Mesothelial cell of epicardium (in vitro differentiated cells): ENCODE measurements at regions not wholly inside any gene's neighbourhood (a gene's known extent, or its start where the extent isn't known, plus 50 kb on each side); places are given as distances from the start of the nearest gene placed in this dataset.

Source experiments
- DNase-seq, 2 experiments: peaks; one replicate each; pipeline ENCODE4 v3.0.0; 2021; ENCODE audit warnings: low spot score in 2 of 2; ENCODE audit not compliant: unreplicated experiment in 2 of 2
- H3K27ac Mint-ChIP-seq: 2 replicates; pipeline ENCODE4 v1.8.0; 2021; ENCODE audit warnings: mixed read lengths
- H3K27me3 Mint-ChIP-seq: 2 replicates; pipeline ENCODE4 v1.8.0; 2021; ENCODE audit warnings: low read depth, mixed read lengths
- H3K36me3 Mint-ChIP-seq: 2 replicates; pipeline ENCODE4 v1.8.0; 2021; ENCODE audit warnings: mixed read lengths
- H3K4me1 Mint-ChIP-seq: 2 replicates; pipeline ENCODE4 v1.8.0; 2021; ENCODE audit warnings: mixed read lengths
- H3K4me3 Mint-ChIP-seq: 2 replicates; pipeline ENCODE4 v1.8.0; 2021; ENCODE audit warnings: mild to moderate bottlenecking, moderate library complexity, mixed read lengths
- H3K9me3 Mint-ChIP-seq: 2 replicates; pipeline ENCODE4 v1.8.0; 2021; ENCODE audit warnings: mixed read lengths
- TF ChIP-seq, protein P1 (sequence below): fragments of 200-600 bp; sonication (generic); IDR thresholded peaks from one replicate; pipeline ENCODE4 v1.5.0; 2021; ENCODE audit warnings: antibody characterized with exemption; ENCODE audit not compliant: unreplicated experiment

DNA sequence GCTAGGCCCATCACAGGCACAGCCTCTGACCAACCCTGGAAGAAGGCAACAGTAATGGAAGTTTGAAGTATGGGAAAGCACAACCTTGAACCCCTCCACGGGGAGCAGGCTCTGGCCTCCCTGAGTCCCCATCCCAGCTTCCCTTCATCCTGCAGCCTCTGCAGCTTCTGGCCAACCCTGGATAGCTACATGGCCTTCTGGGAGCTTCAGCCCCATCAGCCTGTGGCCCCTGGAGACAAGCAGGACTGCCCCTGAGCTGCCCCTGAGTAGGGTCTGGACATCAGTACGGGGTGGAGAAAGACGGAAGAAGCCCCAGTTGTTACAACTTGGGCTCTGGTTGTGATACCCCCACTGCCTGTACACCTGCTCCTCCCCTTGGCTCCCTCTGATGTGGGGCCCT lies 113.8 kb upstream of the CD82 start:
- no peak overlapping the region for H3K27ac Mint-ChIP-seq
- TF ChIP-seq, protein P1, sequence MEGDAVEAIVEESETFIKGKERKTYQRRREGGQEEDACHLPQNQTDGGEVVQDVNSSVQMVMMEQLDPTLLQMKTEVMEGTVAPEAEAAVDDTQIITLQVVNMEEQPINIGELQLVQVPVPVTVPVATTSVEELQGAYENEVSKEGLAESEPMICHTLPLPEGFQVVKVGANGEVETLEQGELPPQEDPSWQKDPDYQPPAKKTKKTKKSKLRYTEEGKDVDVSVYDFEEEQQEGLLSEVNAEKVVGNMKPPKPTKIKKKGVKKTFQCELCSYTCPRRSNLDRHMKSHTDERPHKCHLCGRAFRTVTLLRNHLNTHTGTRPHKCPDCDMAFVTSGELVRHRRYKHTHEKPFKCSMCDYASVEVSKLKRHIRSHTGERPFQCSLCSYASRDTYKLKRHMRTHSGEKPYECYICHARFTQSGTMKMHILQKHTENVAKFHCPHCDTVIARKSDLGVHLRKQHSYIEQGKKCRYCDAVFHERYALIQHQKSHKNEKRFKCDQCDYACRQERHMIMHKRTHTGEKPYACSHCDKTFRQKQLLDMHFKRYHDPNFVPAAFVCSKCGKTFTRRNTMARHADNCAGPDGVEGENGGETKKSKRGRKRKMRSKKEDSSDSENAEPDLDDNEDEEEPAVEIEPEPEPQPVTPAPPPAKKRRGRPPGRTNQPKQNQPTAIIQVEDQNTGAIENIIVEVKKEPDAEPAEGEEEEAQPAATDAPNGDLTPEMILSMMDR, result no peak
- peaks cover 32% of the 10 kb centered on the region for H3K27me3 Mint-ChIP-seq
- no peaks in the 10 kb centered on the region for H3K9me3 Mint-ChIP-seq
- H3K4me1 Mint-ChIP-seq, result peaks cover 8% of the 10 kb centered on the region
- no peaks in the 10 kb centered on the region for H3K36me3 Mint-ChIP-seq
- H3K4me3 Mint-ChIP-seq, result no peak overlapping the region
- no peak for DNase-seq

GRCh38 chr11:44452827-44453572 lies 112.5 kb upstream of the CD82 start:
- Mint-ChIP-seq H3K36me3 (no peaks in the 10 kb centered on the region), H3K27me3 (peaks cover 38% of the 10 kb centered on the region), H3K4me3 (no peak overlapping the region), H3K9me3 (no peaks in the 10 kb centered on the region), H3K4me1 (peaks cover 8% of the 10 kb centered on the region), H3K27ac (no peak overlapping the region)
- TF ChIP-seq, protein P1, result no peak
- no peak for DNase-seq

- H3K36me3 Mint-ChIP-seq, result no peaks in the 10 kb centered on the region
- no peak overlapping the region for H3K4me3 Mint-ChIP-seq
- peaks cover 42% of the 10 kb centered on the region for H3K27me3 Mint-ChIP-seq
- no peak for DNase-seq
- no peaks in the 10 kb centered on the region for H3K9me3 Mint-ChIP-seq
- TF ChIP-seq, protein P1, result no peak
- H3K27ac Mint-ChIP-seq, result no peak overlapping the region
- H3K4me1 Mint-ChIP-seq, result peaks cover 8% of the 10 kb centered on the region
Measured at GRCh38 chr11:44453871-44454270, 111.6 kb upstream of the CD82 start.

DNA sequence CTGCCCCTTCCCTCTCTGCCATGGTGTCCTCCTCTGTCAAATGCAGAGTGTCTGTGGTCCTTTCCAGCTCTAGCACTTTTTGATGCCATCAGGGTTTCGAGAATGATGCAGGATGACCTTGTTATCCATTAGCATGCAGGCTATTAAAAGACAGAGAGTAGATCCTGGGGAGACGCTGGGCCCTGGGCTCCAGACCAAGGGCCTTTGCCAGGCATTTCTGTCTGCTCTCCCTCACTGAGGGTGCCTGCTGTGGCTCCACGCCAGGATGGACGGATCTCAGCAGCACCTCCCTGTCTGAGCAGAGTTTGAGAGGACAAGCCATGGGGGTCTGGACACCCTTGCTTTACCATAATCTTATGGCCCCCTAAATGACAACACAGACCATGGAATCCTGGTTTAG lies 110.8 kb upstream of the CD82 start:
- DNase-seq, result no peak
- no peak overlapping the region for H3K27ac Mint-ChIP-seq
- no peak overlapping the region for H3K4me3 Mint-ChIP-seq
- no peaks in the 10 kb centered on the region for H3K9me3 Mint-ChIP-seq
- peaks cover 45% of the 10 kb centered on the region for H3K27me3 Mint-ChIP-seq
- H3K4me1 Mint-ChIP-seq, result peaks cover 8% of the 10 kb centered on the region
- H3K36me3 Mint-ChIP-seq, result no peaks in the 10 kb centered on the region
- TF ChIP-seq, protein P1, result no peak

DNA sequence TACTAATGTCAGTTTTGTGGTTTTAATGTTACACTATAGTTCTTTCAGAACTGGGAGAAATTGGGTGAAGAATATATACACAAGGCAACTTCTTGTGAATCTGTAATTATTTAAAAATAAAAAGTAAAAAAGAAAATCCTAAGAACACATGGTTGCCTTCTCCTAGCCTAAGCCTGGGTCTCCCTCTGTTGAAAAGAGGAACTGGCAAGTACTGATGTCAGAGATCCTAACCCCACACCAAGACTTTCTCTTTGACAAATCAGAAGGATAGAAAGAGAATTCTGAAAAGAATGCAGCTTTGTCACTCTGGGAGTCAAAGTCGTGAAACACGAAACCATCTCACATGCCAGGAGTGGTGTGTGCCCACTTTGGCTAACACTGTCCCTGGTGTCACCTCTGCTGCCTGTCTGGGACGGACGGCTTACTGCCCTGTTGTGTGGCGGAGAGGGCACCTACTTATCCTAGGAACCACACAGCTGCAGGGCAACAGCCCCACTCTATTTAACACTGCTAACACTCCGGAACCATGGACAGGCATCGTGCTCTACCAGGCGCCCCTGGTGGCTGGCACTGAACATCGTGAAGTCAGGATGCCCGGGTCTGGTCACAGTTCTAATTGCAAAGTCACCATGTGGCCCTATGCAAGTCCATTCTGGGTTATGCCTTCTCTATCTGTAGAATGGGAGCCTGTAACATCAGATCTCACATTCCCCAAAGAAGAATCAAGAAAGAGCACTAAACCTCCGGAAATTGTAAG lies 108.7 kb upstream of the CD82 start:
- Mint-ChIP-seq H3K4me3 (no peak overlapping the region), H3K27ac (no peak overlapping the region), H3K27me3 (peaks cover 55% of the 10 kb centered on the region), H3K4me1 (peaks cover 8% of the 10 kb centered on the region), H3K9me3 (peaks cover 7% of the 10 kb centered on the region), H3K36me3 (no peaks in the 10 kb centered on the region)
- TF ChIP-seq, protein P1, result peak; percentile 16
- DNase-seq, result no peak
